ENCODE measurements at regions not wholly inside any gene's neighbourhood (a gene's known extent, or its start where the extent isn't known, plus 50 kb on each side); places are given as distances from the start of the nearest gene placed in this dataset.

GRCh38 chr2:151095463-151095862 is 166.2 kb downstream of the RBM43 start:
- Mint-ChIP-seq H3K9me3 (peaks cover 0 to 5% (median 0%) of the 10 kb centered on the region in 11 donors), H3K27me3 (peaks cover 0 to 25% (median 12%) of the 10 kb centered on the region in 5 donors), H3K4me1 (peaks cover 0 to 20% (median 9%) of the 10 kb centered on the region in 7 donors), H3K27ac (no peak overlapping the region), H3K4me3 (no peak overlapping the region), H3K36me3 (no peaks in the 10 kb centered on the region)
- H3K4me1 ChIP-seq (ENCODE audit: control insufficient read depth in 2 of 2, insufficient read depth in 2 of 2, low read length in 2 of 2), result no peaks in the 10 kb centered on the region
- H3K36me3 ChIP-seq (ENCODE audit: control insufficient read depth in 2 of 3, insufficient read depth in 3 of 3, low read length in 3 of 3), result no peaks in the 10 kb centered on the region
- intact Hi-C loops (cut with micrococcal nuclease), result no loop called here
- ChIA-PET CTCF (no interaction called here), POLR2A (no interaction called here)
- no peaks in the 10 kb centered on the region for H3K9me3 ChIP-seq (ENCODE audit: control insufficient read depth in 2 of 3, low read length in 3 of 3)
- no peaks in the 10 kb centered on the region for H3K27me3 ChIP-seq (ENCODE audit: control insufficient read depth in 2 of 2, insufficient read depth in 2 of 2, low read length in 2 of 2)
- DNase-seq (no peak), ATAC-seq (no peak)
- H3K27ac ChIP-seq (ENCODE audit: low read depth, low read length), result no peak overlapping the region
- H3K4me3 ChIP-seq (ENCODE audit: low read length), result no peak overlapping the region

GRCh38 chr2:151091583-151091982 is 170.1 kb downstream of the RBM43 start:
- peaks cover 0 to 5% (median 0%) of the 10 kb centered on the region in 11 donors for H3K9me3 Mint-ChIP-seq
- H3K4me1 Mint-ChIP-seq, result peaks cover 0 to 24% (median 8%) of the 10 kb centered on the region in 7 donors
- intact Hi-C loops (cut with micrococcal nuclease), result no loop called here
- no peaks in the 10 kb centered on the region for H3K36me3 Mint-ChIP-seq
- no peak overlapping the region for H3K27ac Mint-ChIP-seq
- peak; percentile 22 for ATAC-seq
- Histone ChIP-seq H3K27me3 (ENCODE audit: control insufficient read depth in 2 of 2, insufficient read depth in 2 of 2, low read length in 2 of 2) (no peaks in the 10 kb centered on the region), H3K4me1 (ENCODE audit: control insufficient read depth in 2 of 2, insufficient read depth in 2 of 2, low read length in 2 of 2) (no peaks in the 10 kb centered on the region), H3K4me3 (ENCODE audit: low read length) (no peak overlapping the region), H3K36me3 (ENCODE audit: control insufficient read depth in 2 of 3, insufficient read depth in 3 of 3, low read length in 3 of 3) (no peaks in the 10 kb centered on the region), H3K27ac (ENCODE audit: low read depth, low read length) (no peak overlapping the region), H3K9me3 (ENCODE audit: control insufficient read depth in 2 of 3, low read length in 3 of 3) (no peaks in the 10 kb centered on the region)
- peaks cover 0 to 11% (median 7%) of the 10 kb centered on the region in 5 donors for H3K27me3 Mint-ChIP-seq
- ChIA-PET POLR2A (no interaction called here), CTCF (no interaction called here)
- DNase-seq, result no peak
- no peak overlapping the region for H3K4me3 Mint-ChIP-seq

- ATAC-seq (no peak), DNase-seq (no peak)
- H3K4me1 Mint-ChIP-seq, result peaks cover 0 to 41% (median 26%) of the 10 kb centered on the region in 7 donors
- peaks cover 0 to 15% (median 4%) of the 10 kb centered on the region in 5 donors for H3K27me3 Mint-ChIP-seq
- H3K36me3 Mint-ChIP-seq, result no peaks in the 10 kb centered on the region
- H3K9me3 ChIP-seq (ENCODE audit: control insufficient read depth in 2 of 3, low read length in 3 of 3), result no peaks in the 10 kb centered on the region
- H3K27ac Mint-ChIP-seq, result no peak overlapping the region
- POLR2A ChIA-PET, result no interaction called here
- no peaks in the 10 kb centered on the region for H3K27me3 ChIP-seq (ENCODE audit: control insufficient read depth in 2 of 2, insufficient read depth in 2 of 2, low read length in 2 of 2)
- no peaks in the 10 kb centered on the region for H3K9me3 Mint-ChIP-seq
- CTCF ChIA-PET, result no interaction called here
- no peak overlapping the region for H3K27ac ChIP-seq (ENCODE audit: low read depth, low read length)
- H3K4me3 Mint-ChIP-seq, result no peak overlapping the region
- no peaks in the 10 kb centered on the region for H3K36me3 ChIP-seq (ENCODE audit: control insufficient read depth in 2 of 3, insufficient read depth in 3 of 3, low read length in 3 of 3)
- peaks cover 0 to 10% of the 10 kb centered on the region in 2 donors for H3K4me1 ChIP-seq (ENCODE audit: control insufficient read depth in 2 of 2, insufficient read depth in 2 of 2, low read length in 2 of 2)
- intact Hi-C loops (cut with micrococcal nuclease), result no loop called here
- no peak overlapping the region for H3K4me3 ChIP-seq (ENCODE audit: low read length)
These were observed 174.3 kb downstream of the RBM43 start for GRCh38 chr2:151087377-151087776.

- H3K4me3 ChIP-seq (ENCODE audit: low read length), result no peak overlapping the region
- ChIA-PET CTCF (no interaction called here), POLR2A (no interaction called here)
- peaks cover 0 to 42% (median 28%) of the 10 kb centered on the region in 7 donors for H3K4me1 Mint-ChIP-seq
- no peak overlapping the region for H3K27ac ChIP-seq (ENCODE audit: low read depth, low read length)
- H3K27me3 ChIP-seq (ENCODE audit: control insufficient read depth in 2 of 2, insufficient read depth in 2 of 2, low read length in 2 of 2), result no peaks in the 10 kb centered on the region
- H3K9me3 Mint-ChIP-seq, result peaks cover 0 to 8% (median 0%) of the 10 kb centered on the region in 11 donors
- H3K27ac Mint-ChIP-seq, result peak overlapping the region in 5 of 9 donors; percentile 9 to 83 (median 79)
- no peaks in the 10 kb centered on the region for H3K9me3 ChIP-seq (ENCODE audit: control insufficient read depth in 2 of 3, low read length in 3 of 3)
- H3K4me1 ChIP-seq (ENCODE audit: control insufficient read depth in 2 of 2, insufficient read depth in 2 of 2, low read length in 2 of 2), result peaks cover 0 to 10% of the 10 kb centered on the region in 2 donors
- intact Hi-C loops (cut with micrococcal nuclease), result no loop called here
- DNase-seq, result no peak
- H3K36me3 Mint-ChIP-seq, result no peaks in the 10 kb centered on the region
- H3K27me3 Mint-ChIP-seq, result peaks cover 0 to 17% (median 5%) of the 10 kb centered on the region in 5 donors
- H3K4me3 Mint-ChIP-seq, result peak overlapping the region in 1 of 10 donors; percentile 61
- no peak for ATAC-seq
- H3K36me3 ChIP-seq (ENCODE audit: control insufficient read depth in 2 of 3, insufficient read depth in 3 of 3, low read length in 3 of 3), result no peaks in the 10 kb centered on the region
These were observed 176.5 kb downstream of the RBM43 start for GRCh38 chr2:151085181-151085611.

GRCh38 chr2:151083856-151084795 is 177.5 kb downstream of the RBM43 start:
- ChIA-PET POLR2A (no interaction called here), CTCF (no interaction called here)
- no peak overlapping the region for H3K27ac ChIP-seq (ENCODE audit: low read depth, low read length)
- H3K27me3 ChIP-seq (ENCODE audit: control insufficient read depth in 2 of 2, insufficient read depth in 2 of 2, low read length in 2 of 2), result no peaks in the 10 kb centered on the region
- ATAC-seq (no peak), DNase-seq (peak in 4 of 9 donors; percentile 7 to 40 (median 28))
- peak overlapping the region in 6 of 10 donors; percentile 41 to 73 (median 62) for H3K4me3 Mint-ChIP-seq
- intact Hi-C loops (cut with micrococcal nuclease), result no loop called here
- H3K27ac Mint-ChIP-seq, result peak overlapping the region in 6 of 9 donors; percentile 70 to 92 (median 82)
- H3K36me3 ChIP-seq (ENCODE audit: control insufficient read depth in 2 of 3, insufficient read depth in 3 of 3, low read length in 3 of 3), result no peaks in the 10 kb centered on the region
- no peaks in the 10 kb centered on the region for H3K36me3 Mint-ChIP-seq
- no peaks in the 10 kb centered on the region for H3K9me3 ChIP-seq (ENCODE audit: control insufficient read depth in 2 of 3, low read length in 3 of 3)
- peaks cover 0 to 8% (median 0%) of the 10 kb centered on the region in 11 donors for H3K9me3 Mint-ChIP-seq
- peaks cover 0 to 42% (median 28%) of the 10 kb centered on the region in 7 donors for H3K4me1 Mint-ChIP-seq
- H3K27me3 Mint-ChIP-seq, result peaks cover 0 to 19% (median 3%) of the 10 kb centered on the region in 5 donors
- H3K4me1 ChIP-seq (ENCODE audit: control insufficient read depth in 2 of 2, insufficient read depth in 2 of 2, low read length in 2 of 2), result peaks cover 0 to 10% of the 10 kb centered on the region in 2 donors
- peak overlapping the region; percentile 10 for H3K4me3 ChIP-seq (ENCODE audit: low read length)

GRCh38 chr2:151078889-151079288 is 182.8 kb downstream of the RBM43 start:
- Histone ChIP-seq H3K9me3 (ENCODE audit: control insufficient read depth in 2 of 3, low read length in 3 of 3) (no peaks in the 10 kb centered on the region), H3K27me3 (ENCODE audit: control insufficient read depth in 2 of 2, insufficient read depth in 2 of 2, low read length in 2 of 2) (no peaks in the 10 kb centered on the region), H3K4me3 (ENCODE audit: low read length) (no peak overlapping the region), H3K4me1 (ENCODE audit: control insufficient read depth in 2 of 2, insufficient read depth in 2 of 2, low read length in 2 of 2) (no peaks in the 10 kb centered on the region), H3K36me3 (ENCODE audit: control insufficient read depth in 2 of 3, insufficient read depth in 3 of 3, low read length in 3 of 3) (no peaks in the 10 kb centered on the region), H3K27ac (ENCODE audit: low read depth, low read length) (no peak overlapping the region)
- DNase-seq (no peak), ATAC-seq (no peak)
- peaks cover 1 to 34% (median 11%) of the 10 kb centered on the region in 11 donors for H3K9me3 Mint-ChIP-seq
- no peak overlapping the region for H3K4me3 Mint-ChIP-seq
- ChIA-PET CTCF (no interaction called here), POLR2A (no interaction called here)
- H3K27ac Mint-ChIP-seq, result no peak overlapping the region
- H3K36me3 Mint-ChIP-seq, result peaks cover 0 to 4% (median 4%) of the 10 kb centered on the region in 5 donors
- peaks cover 0 to 17% (median 14%) of the 10 kb centered on the region in 7 donors for H3K4me1 Mint-ChIP-seq
- intact Hi-C loops (cut with micrococcal nuclease), result no loop called here
- H3K27me3 Mint-ChIP-seq, result peaks cover 0 to 34% (median 6%) of the 10 kb centered on the region in 5 donors

Measured in naive thymus-derived CD4-positive, alpha-beta T cell (primary cell).